Tongue (tissue), 1 donor: ENCODE measurements at regions not wholly inside any gene's neighbourhood (a gene's known extent, or its start where the extent isn't known, plus 50 kb on each side); places are given as distances from the start of the nearest gene placed in this dataset.

Experiments used
- DNase-seq: peaks from one replicate; pipeline ENCODE4 v3.0.0-alpha.2; 2015

DNA sequence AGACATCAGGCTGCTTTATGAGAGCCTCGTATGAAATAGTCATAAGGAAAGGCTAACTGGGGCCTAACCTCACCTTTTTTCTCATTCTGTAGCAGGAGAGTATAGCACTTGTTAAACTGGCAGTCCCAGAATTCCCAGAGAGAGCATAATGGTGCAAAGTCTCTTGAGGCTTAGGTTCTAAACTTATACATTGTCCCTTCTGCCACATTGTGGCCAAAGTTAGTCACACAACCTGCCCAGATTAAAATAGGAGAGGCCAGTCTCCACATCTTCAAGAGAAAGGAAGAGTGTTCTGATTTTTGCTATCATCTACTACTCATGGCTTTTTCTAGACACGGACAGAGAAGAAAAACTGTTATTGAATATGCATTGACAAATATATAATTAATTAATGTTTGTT is 1588.9 kb upstream of the PCDH7 start:
- no peak for DNase-seq

DNA sequence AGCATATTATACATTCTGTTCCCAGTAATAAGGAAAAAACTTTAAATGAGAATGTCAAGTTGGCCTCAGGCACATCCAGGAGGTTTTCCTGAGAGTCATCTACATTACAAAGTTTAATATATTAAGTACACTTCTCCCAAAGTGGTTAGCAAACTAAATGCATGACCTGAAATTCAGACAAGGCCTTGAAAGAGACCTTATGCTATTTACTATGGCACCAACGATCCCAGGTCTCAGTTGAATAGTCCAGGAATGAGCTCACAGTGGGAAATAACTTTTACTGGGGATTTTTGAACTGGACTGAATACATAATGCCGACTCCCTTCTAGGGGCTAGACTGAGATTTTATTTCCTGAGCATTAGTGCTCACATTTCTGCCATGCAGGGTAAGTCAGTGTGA is 1577.5 kb upstream of the PCDH7 start:
- DNase-seq = no peak

GRCh38 chr4:29151584-29151983 is 1568.6 kb upstream of the PCDH7 start:
- DNase-seq = no peak

- no peak for DNase-seq
Measured at GRCh38 chr4:29153642-29154041, 1566.5 kb upstream of the PCDH7 start.

DNA sequence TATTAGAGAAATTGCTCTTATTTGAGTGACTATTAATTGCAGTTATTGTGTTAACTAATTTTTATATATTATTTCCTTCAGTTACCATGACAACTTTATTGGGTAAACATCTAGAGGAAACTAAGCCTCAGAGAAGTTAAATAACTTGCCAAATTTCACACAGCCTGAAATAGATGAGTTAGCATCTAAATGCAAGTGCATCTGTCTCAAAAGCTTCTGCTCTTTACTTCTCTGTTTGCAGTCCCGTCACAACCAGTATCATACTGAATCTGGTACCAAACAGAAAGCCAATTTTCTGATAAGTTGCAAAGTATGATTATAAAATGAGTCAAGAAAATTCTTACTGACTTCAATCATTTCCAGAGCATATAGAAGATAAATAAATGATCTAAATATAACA is 1544.9 kb upstream of the PCDH7 start:
- no peak for DNase-seq

- no peak for DNase-seq
Measured at GRCh38 chr4:29199025-29199424, 1521.1 kb upstream of the PCDH7 start.

DNA sequence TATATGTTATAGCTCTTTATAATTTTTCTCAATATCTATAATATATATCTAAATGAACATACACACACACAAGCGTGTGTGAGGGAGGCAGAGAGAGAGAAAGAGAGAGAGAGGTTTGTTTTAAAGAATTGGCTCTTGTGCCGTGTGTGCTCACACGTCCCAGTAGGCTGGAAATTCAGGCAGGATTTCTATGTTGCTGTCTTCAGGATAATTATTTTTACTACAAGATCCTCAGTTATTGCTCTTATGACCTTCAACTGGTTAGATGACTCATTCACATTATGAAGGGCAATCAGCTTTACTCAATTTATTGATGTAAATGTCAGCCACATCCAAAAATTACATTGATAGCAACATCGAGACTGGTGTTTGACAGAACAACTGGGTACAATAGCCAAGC is 1520.7 kb upstream of the PCDH7 start:
- no peak for DNase-seq

- no peak for DNase-seq
Measured at GRCh38 chr4:29213020-29213419, 1507.1 kb upstream of the PCDH7 start.

DNA sequence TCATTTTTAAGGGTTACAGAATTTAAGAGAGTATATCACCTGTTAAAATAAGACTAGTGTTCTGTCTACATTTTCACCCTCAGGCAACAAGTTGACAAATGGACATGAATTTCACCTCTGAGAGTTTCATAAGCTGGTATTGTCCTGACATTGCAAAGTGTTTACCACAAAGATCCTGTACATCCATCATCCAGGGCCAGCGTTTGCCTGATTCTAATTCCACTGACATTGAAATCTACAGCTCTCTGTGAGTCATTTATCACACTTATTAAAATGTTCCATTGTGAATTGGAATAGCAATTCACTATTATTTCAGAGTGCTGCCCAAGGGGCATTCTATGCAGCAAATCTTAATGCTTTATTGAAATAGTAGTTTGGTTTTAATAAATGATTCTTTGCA is 1499.4 kb upstream of the PCDH7 start:
- DNase-seq = no peak

- DNase-seq = peak; percentile 35
Measured at GRCh38 chr4:29224911-29225310, 1495.3 kb upstream of the PCDH7 start.

DNA sequence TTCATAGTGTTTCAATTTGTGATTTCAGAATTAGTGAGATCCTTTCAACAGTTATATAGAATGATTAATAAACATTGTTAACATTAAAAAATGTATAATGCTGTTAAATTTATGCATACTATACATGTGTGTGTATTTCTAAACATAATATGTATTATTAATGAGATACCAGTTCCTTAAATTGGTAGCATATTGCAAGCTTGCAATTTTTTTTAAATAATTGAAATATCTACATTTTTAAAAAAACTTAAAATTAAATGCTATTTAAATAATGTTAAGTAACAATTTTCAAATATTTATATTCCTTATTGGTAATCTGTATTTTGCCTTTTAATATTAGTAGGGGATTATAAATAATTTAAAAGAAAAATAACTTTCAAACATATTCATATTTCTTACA is 1479.5 kb upstream of the PCDH7 start:
- DNase-seq = no peak

- DNase-seq = no peak
Measured at GRCh38 chr4:29243054-29243453, 1477.1 kb upstream of the PCDH7 start.

DNA sequence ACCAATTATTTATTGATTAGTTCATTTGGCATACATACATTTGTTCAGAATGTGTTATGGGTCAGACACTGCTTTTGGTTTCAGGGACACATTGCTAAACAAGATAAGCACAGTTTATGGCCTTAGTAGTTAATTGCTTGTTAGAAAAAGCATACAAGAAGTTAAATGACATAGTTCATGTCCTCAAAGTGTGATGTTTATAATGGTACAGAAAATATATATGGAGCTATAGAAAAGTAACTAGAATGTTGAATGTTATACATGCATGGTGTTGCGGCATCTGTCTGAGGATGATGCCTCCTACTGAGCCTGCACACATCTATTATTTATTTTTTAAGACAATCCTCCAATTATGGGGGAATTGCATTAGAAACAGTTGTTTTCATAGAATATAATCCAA is 1476.3 kb upstream of the PCDH7 start:
- no peak for DNase-seq

DNA sequence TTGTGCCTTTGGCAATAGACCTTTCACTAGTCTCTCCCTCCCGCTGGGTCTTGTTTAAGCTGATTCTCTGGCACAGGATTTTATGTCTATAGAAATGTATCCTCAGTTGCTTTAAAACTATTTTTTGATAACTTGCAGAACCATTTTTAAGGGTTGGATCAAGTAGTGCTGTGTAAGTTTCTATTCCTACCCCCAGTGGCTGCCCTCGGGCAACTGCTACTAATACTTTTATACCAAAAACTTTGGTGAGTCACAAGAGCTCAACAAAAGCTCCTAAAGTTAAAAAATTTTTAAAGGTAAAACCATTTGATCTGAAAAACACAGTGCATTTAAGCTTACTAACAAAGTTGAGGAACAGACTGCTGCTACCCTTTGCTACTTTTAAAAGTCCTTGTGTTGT is 1460.6 kb upstream of the PCDH7 start:
- DNase-seq = no peak

DNA sequence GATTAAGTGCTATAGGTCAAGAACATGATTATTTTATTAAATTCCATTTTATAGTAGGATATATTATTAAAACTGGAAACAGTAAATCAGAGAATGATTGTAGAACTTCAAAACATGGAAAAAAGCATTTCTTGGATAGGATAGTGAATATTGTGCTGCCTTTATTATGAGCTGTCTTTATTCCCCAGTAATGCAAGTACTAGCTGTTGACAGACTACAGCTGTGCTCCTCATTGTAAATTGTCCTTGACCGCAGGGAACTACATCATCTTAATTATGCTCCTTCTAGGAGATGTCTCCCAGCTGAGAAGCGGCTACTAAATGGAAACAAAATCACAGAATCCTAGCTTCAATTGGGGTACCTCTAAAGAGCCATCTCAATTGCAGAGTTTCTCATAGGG is 1457.2 kb upstream of the PCDH7 start:
- no peak for DNase-seq

DNA sequence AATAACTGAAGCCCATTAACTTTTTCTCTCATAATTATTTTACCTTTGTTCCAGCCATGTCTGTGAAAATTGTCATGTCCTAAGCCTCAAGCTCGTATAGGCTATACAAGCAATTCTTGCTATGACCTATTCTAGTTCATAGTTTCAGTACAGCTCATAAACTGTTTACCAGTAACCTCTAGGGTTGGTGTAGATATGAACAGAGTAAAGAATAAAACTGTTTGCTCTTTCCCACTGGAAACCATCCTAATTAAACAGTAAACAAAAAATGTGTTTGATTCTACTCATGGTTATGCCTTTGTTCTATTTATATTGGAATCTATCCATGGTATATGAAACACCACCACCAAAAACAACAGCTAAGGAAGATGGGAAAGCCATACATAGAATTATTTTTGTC is 1444.0 kb upstream of the PCDH7 start:
- no peak for DNase-seq

GRCh38 chr4:29277381-29277780 is 1442.8 kb upstream of the PCDH7 start:
- no peak for DNase-seq

GRCh38 chr4:29278585-29278984 is 1441.6 kb upstream of the PCDH7 start:
- peak; percentile 1 for DNase-seq

DNA sequence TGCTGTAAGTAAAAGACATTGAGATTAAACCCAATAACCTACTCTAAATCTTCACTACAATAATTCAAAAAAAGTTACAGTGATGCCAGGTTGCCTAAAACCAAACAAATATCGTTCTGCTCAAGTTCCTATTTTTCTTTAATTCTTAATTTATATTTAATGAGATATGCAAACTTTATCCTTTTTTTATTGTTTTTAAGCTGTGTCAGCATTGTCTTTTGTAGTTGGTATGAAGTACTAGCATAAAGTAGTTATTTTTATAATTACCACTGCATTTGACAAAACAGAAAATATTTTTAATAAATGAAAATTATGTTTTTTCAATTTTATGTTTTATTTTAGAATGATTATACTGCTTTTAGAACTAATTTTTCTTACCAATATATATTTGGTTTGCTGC is 1431.1 kb upstream of the PCDH7 start:
- DNase-seq = no peak

DNA sequence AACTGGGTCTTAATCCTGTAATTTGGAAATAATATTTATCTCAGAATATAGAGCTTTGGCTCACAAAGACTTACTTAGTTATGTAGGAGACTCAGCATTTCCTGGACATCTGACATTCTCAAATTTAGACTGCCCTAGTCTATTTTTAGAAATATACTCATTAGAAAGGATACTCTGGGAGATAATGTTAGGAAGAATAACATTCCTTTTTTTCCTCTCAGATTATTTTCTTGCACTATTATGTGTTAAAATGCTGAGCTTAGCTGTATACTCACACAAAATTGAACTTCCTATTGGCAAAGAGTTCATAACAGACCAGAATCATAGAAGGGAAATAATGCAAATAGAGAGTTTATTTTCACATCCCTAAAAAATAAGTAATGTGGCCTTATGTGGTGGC is 1424.9 kb upstream of the PCDH7 start:
- no peak for DNase-seq

GRCh38 chr4:29304595-29304994 is 1415.6 kb upstream of the PCDH7 start:
- no peak for DNase-seq

DNA sequence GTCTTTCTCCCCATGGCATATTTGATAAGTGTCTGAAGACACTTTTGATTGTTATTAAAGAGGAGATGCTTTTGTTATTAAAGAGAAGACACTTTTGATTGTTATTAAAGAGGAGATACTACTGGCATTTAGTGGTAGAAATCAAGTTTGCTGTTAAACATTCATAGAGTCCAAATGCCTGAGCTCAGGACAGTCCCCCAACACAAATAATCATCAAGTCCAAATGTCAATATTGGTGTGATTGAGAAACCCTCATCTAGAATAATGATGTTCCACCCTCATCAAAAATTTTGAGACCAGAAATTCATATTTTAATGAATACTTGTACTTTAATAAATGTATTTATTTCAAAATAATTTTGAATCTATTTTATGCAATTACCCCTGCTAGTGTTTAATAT is 1412.9 kb upstream of the PCDH7 start:
- DNase-seq = no peak

GRCh38 chr4:29307755-29308154 is 1412.4 kb upstream of the PCDH7 start:
- DNase-seq = no peak

GRCh38 chr4:29309050-29309449 is 1411.1 kb upstream of the PCDH7 start:
- DNase-seq = no peak

DNA sequence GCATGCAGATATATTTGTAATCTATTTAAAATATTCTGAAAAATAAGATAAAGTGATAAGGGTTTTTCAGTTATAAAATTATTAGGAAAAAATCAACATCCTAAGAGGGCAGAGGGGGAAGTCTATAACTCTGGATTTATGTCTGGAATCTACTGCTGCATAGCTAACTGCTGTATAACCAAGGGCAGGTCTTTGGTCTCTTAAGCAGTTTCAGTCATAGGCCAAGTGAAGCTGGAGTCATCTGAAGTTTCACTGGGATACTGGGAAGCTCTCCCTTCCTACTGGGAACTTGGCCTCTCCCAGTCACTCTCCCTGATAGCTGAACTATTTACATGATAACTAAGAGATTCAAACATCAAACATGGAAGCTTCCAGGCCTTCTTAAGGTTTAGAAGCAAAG is 1409.9 kb upstream of the PCDH7 start:
- DNase-seq = no peak

- no peak for DNase-seq
Measured at GRCh38 chr4:29311247-29311646, 1408.9 kb upstream of the PCDH7 start.
